ENCODE measurements at regions not wholly inside any gene's neighbourhood (a gene's known extent, or its start where the extent isn't known, plus 50 kb on each side); places are given as distances from the start of the nearest gene placed in this dataset.

GRCh38 chr2:120491111-120491625 lies 145.2 kb downstream of the INHBB start:
- no peak for DNase-seq (ENCODE audit: low read depth)
- no peak overlapping the region for H3K4me3 ChIP-seq (ENCODE audit: control insufficient read depth, low read depth, low read length)
- TF ChIP-seq, protein P1, sequence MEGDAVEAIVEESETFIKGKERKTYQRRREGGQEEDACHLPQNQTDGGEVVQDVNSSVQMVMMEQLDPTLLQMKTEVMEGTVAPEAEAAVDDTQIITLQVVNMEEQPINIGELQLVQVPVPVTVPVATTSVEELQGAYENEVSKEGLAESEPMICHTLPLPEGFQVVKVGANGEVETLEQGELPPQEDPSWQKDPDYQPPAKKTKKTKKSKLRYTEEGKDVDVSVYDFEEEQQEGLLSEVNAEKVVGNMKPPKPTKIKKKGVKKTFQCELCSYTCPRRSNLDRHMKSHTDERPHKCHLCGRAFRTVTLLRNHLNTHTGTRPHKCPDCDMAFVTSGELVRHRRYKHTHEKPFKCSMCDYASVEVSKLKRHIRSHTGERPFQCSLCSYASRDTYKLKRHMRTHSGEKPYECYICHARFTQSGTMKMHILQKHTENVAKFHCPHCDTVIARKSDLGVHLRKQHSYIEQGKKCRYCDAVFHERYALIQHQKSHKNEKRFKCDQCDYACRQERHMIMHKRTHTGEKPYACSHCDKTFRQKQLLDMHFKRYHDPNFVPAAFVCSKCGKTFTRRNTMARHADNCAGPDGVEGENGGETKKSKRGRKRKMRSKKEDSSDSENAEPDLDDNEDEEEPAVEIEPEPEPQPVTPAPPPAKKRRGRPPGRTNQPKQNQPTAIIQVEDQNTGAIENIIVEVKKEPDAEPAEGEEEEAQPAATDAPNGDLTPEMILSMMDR (IDR thresholded peaks at IDR 0.05; ENCODE audit: control insufficient read depth, insufficient read depth, low read depth, low read length, missing control alignments): no peak

- no peak for DNase-seq (ENCODE audit: low read depth)
- no peak overlapping the region for H3K4me3 ChIP-seq (ENCODE audit: control insufficient read depth, low read depth, low read length)
- TF ChIP-seq, protein P1 (IDR thresholded peaks at IDR 0.05; ENCODE audit: control insufficient read depth, insufficient read depth, low read depth, low read length, missing control alignments): no peak
These were observed 147.3 kb downstream of the INHBB start for GRCh38 chr2:120493231-120493630.

DNA sequence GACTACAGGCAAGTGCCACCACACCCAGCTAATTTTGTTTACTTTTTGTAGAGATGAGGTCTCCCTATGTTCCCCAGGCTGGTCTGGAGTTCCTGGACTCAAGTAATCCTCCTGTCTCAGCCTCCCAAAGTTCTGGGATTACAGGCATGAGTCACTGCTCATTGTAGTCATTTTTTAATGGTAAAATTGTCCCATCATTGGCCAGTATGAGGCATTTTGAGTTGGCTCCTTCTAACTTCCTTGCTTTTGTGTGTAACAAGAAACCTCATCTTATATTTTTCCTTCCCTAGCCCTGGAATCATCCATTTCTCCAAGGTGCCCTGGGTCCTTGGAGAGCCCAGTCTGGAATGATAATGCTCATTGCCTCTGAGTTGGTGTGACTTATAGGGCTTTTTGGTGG lies 148.5 kb downstream of the INHBB start:
- H3K4me3 ChIP-seq (ENCODE audit: control insufficient read depth, low read depth, low read length): no peak overlapping the region
- DNase-seq (ENCODE audit: low read depth): no peak
- TF ChIP-seq, protein P1 (IDR thresholded peaks at IDR 0.05; ENCODE audit: control insufficient read depth, insufficient read depth, low read depth, low read length, missing control alignments): no peak

DNA sequence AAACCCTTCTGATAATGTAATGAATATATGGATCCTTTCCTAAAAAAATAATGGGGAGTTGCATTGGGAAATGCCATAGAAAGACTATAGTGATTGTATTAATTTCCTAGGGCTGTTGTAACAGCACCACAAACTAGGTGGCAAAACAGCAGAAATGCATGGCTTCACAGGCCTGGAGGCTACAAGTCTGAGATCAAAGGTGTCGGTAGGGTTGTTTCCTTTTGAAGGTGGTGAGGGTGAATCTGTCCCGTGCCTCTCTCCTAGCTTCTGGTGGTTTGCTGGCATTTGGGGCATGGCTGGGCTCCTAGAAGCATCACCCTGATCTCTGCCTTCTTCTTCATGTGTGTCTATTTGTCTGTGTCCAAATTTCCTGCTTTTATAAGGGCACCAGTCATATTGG lies 149.7 kb downstream of the INHBB start:
- no peak for DNase-seq (ENCODE audit: low read depth)
- TF ChIP-seq, protein P1 (IDR thresholded peaks at IDR 0.05; ENCODE audit: control insufficient read depth, insufficient read depth, low read depth, low read length, missing control alignments): no peak
- H3K4me3 ChIP-seq (ENCODE audit: control insufficient read depth, low read depth, low read length): no peak overlapping the region

DNA sequence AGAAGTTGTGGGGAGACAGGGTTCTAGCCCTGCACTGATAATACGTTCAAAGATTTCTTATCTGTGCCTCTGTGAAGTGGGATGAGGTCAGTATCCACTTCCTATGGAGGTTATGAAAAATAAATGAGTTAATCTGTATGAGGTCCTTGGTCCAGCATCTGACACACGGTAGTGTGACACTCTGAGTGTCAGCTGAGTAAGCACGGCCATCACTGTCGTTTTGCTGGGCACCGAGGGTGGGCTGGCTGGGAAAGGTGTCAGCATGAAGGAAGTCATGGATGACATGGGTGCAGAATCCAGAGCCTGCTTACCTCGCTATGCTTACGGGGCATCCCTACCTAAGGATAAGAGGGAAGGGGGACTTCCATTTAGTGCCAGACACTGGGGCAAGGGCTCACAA lies 150.3 kb downstream of the INHBB start:
- DNase-seq (ENCODE audit: low read depth): no peak
- TF ChIP-seq, protein P1 (IDR thresholded peaks at IDR 0.05; ENCODE audit: control insufficient read depth, insufficient read depth, low read depth, low read length, missing control alignments): no peak

GRCh38 chr2:120496759-120497158 lies 150.8 kb downstream of the INHBB start:
- DNase-seq (ENCODE audit: low read depth): no peak
- TF ChIP-seq, protein P1 (IDR thresholded peaks at IDR 0.05; ENCODE audit: control insufficient read depth, insufficient read depth, low read depth, low read length, missing control alignments): no peak
- H3K4me3 ChIP-seq (ENCODE audit: control insufficient read depth, low read depth, low read length): no peak overlapping the region

More for the DNA sequence above, 150.3 kb downstream of the INHBB start:
- H3K4me3 ChIP-seq (ENCODE audit: control insufficient read depth, low read depth, low read length): no peak overlapping the region

Data from AG09309 (cell line).